8988T (cell line): ENCODE measurements at regions not wholly inside any gene's neighbourhood (a gene's known extent, or its start where the extent isn't known, plus 50 kb on each side); places are given as distances from the start of the nearest gene placed in this dataset.
"Not testable (repeated sequence)": the region's sequence is repeated elsewhere in the genome, so short reads cannot be mapped to it uniquely, and the experiment has no call there.

Experiments
- DNase-seq: peaks from one replicate; pipeline ENCODE4 v3.0.0; 2011

- DNase-seq, result no peak
These were observed 1227.1 kb upstream of the CELF4 start for GRCh38 chr18:38792731-38793130.

GRCh38 chr18:38790786-38791185, 1225.2 kb upstream of the CELF4 start:
- no peak for DNase-seq

- DNase-seq, result no peak
These were observed 1224.7 kb upstream of the CELF4 start for GRCh38 chr18:38790303-38790702.

- DNase-seq, result no peak
These were observed 1223.5 kb upstream of the CELF4 start for GRCh38 chr18:38789141-38789540.

DNA sequence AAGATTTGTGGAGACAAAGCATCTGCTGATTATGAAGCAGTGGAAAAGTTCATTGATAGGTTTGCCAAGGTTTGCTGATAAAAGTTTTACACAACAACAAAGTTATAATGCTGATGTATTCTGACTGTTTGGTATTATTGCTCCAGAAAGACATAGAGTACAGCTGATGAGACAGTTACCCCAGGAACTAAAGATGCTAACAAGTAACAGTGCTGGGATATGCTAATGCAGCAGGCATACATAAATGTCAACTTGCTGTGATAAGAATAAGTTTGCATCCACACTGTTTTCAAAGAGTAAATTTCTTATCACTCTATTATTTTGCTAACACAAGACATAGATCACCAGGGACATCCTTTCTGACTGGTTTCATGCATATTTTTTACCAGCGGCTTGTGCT, 1221.3 kb upstream of the CELF4 start:
- no peak for DNase-seq

- not testable (repeated sequence) for DNase-seq
These were observed 1206.0 kb upstream of the CELF4 start for GRCh38 chr18:38771620-38772019.

DNA sequence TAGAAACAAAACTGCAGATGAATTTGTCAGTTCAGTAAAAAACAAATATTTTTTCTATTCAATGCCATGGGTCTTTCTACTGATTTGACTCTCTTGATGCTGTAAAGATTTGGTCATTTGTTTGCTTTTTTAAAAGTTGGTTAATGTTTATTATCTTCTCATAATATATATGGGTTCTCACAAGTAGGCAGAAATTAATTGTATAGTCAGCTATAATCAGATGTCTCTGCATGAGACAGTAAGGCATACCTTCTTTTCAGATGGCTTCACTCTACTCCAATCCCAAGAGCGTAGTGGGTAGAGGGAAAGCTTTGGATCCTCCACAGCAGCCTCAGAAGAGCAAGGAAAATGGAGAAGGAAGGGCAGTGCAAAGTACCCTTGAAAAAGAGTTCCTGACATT, 1202.9 kb upstream of the CELF4 start:
- DNase-seq, result no peak

DNA sequence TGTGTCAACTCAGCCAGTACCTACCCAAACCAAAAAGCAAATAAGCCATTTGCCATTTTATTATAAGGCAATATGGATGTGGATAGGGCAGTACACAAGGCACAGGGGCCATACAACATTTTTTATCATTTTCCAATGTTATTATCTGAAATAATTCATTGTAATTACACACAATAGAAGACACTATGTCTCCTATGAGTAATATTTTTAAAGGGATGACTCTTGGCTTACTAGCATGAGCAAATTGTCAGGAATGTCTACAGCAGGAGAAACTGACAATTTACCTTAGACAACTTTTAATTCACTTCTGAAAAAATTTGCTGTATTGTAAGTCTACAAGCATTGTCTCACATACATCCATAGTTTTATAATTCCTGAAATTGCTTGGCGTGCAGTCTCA, 1193.9 kb upstream of the CELF4 start:
- no peak for DNase-seq

GRCh38 chr18:38756436-38756835, 1190.8 kb upstream of the CELF4 start:
- DNase-seq, result no peak

GRCh38 chr18:38752430-38752829, 1186.8 kb upstream of the CELF4 start:
- DNase-seq, result no peak

- DNase-seq, result no peak
These were observed 1186.3 kb upstream of the CELF4 start for GRCh38 chr18:38751898-38752297.

DNA sequence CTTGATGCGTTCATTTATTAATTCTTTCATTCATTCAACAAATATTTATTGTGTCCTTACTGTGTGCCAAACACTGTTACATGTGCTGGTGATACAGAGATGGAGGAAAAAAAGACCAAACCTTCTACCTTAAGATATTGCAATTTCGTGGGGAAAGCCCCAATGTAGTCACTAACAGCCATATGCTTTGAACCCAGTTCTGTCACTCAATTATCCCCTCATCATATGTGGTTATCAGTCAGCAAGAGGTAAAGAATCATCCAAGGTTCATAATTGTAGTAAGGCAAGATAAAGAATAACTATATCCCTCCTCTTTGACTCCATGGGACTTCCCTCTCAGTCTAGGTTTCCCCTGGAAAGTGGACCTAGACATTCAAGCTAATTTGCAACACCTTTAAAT, 1185.6 kb upstream of the CELF4 start:
- no peak for DNase-seq

- DNase-seq, result no peak
These were observed 1185.2 kb upstream of the CELF4 start for GRCh38 chr18:38750751-38751150.

GRCh38 chr18:38747153-38747552, 1181.6 kb upstream of the CELF4 start:
- no peak for DNase-seq

- not testable (repeated sequence) for DNase-seq
These were observed 1154.6 kb upstream of the CELF4 start for GRCh38 chr18:38720181-38720580.

GRCh38 chr18:38718365-38718901, 1152.8 kb upstream of the CELF4 start:
- DNase-seq, result no peak

GRCh38 chr18:38709122-38709521, 1143.5 kb upstream of the CELF4 start:
- DNase-seq, result no peak

- no peak for DNase-seq
These were observed 1140.8 kb upstream of the CELF4 start for GRCh38 chr18:38706373-38706772.

GRCh38 chr18:38698088-38698487, 1132.5 kb upstream of the CELF4 start:
- no peak for DNase-seq

- DNase-seq, result no peak
These were observed 1130.1 kb upstream of the CELF4 start for GRCh38 chr18:38695559-38696280.

DNA sequence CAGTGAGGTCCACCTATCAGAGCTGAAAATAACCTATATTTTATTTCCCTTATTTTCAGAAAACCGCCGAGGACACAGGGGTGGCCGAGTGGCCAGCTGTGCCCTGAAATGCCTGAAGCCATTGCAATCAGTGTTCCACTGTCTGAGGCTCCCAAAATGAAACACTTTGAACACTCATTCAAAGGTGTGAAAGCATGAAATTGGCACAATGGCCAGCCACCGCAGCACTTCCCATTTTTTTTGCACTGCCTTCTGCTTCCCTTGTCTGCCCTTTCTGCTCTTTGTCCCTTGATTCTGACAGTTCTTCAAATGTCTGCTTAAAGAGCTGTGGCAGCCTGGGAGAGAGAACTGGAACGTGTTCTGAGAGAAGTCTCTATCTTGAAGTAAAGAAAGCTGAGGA, 1127.5 kb upstream of the CELF4 start:
- DNase-seq, result no peak

DNA sequence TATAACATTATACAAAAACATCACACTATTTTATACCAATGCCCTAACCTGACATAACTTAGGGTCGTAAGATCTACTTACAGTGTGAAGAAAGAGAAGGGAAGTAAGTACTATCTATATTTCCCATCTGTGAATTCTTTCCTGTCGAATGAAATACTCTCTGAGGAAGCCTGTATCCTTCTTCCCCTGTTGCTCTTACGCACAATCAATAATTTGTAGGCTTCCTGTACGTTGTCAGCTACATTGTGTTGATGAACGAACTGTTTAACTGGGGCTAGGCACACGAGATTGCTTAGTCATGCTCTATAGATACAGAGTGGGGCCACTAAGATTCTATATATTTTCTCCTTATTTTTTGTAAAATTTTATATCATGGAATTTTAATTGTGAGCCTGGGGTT, 1125.0 kb upstream of the CELF4 start:
- DNase-seq, result no peak

- DNase-seq, result no peak
These were observed 1122.8 kb upstream of the CELF4 start for GRCh38 chr18:38688416-38688815.

DNA sequence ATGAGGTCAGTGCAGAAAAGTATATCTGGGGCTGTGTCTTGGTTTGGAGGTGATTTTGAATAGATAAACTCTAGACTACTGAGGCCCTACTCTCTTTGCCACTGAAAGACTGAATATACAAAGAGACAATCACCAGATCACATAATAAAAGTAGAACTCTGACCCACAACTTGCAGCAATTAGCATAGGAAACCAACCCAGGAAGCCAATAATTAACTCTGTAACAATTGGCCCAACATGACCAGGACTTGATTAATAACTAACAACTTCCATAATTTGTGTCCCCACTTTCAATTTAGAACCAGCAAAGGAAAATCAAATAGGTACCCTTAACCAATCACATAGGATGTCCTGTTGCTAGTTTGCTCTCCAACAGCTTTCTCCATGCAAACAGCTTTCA, 1104.9 kb upstream of the CELF4 start:
- no peak for DNase-seq

DNA sequence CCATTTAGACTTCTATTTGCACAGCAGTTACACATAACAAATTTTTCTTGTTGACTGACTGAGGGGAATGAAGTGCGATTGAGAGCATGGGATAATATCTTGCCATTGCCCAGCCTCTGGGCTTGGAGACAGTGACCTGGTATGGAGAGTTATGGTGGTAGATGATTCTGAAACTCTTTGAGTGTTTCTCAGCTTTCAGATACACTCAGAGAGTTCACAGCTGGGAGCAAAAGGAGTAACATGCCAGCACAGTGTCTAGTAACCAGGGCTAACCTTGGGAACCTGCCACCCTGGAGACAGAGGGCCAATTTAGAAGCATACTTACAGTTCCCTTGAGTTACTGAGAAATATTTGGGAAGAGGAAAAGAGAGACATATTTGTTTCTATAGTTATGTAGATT, 1099.3 kb upstream of the CELF4 start:
- no peak for DNase-seq
